HG03045 (cell line): ENCODE measurements at regions not wholly inside any gene's neighbourhood (a gene's known extent, or its start where the extent isn't known, plus 50 kb on each side); places are given as distances from the start of the nearest gene placed in this dataset.

ENCODE experiments used
- ATAC-seq: cut with Tn5 transposase; IDR thresholded peaks from one replicate; pipeline ENCODE4 v1.9.1; 2021; ENCODE audit warnings: mild to moderate bottlenecking, moderate library complexity; ENCODE audit not compliant: unreplicated experiment

- no peak for ATAC-seq
Observed at GRCh38 chr13:85406269-85406975, 392.8 kb downstream of the SLITRK6 start.

DNA sequence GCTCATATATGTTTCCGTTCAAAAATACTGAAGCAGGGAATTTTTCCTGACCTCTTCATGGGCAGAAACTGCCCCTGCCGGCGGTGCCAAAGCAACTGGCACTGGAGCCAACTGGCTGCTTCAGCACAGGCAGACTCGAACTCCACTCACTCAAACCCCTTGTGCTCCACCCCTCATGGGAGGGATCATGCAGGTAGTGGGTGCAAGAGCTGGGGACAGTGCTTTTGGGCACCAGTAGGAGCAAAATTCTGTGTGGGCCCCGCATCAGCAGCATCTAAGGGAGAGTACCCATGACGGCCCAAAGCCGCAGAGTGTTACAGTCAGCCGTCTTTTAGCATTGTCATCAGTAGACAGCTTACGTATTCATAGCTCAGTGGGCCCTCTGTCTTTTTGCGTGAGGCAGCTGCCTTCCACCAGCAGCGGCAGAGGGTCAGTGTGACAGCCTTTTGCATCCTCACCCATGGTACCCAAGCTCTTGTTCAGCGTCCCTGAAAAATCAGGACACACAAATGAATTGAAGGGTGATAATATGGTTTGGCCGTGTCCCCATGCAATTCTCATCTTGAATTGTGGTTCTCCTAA is 393.8 kb downstream of the SLITRK6 start:
- ATAC-seq = no peak

GRCh38 chr13:85386424-85386823 is 412.8 kb downstream of the SLITRK6 start:
- ATAC-seq = no peak

GRCh38 chr13:85383291-85383690 is 415.9 kb downstream of the SLITRK6 start:
- no peak for ATAC-seq

DNA sequence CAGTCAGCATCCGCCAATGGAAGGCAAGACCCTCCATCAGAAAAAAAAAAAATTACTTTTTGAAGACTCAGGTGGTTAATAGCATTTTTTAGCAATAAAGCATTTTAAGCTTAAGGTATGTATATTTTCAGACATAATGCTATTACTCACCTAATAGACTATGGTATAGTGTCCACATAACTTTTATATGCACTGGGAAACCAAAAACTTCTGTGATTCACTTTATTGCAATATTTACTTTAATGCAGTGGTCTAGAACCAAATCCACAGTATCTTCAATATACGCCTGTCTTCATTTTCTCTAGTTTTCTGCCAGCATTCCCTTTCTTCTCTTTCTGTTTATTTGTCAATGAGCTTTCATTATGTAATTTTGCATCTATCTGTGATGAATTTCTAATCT is 418.1 kb downstream of the SLITRK6 start:
- no peak for ATAC-seq

- ATAC-seq = no peak
Observed at GRCh38 chr13:85379991-85380390, 419.2 kb downstream of the SLITRK6 start.

- ATAC-seq = no peak
Observed at GRCh38 chr13:85379433-85379832, 419.8 kb downstream of the SLITRK6 start.

GRCh38 chr13:85377783-85378182 is 421.4 kb downstream of the SLITRK6 start:
- no peak for ATAC-seq

DNA sequence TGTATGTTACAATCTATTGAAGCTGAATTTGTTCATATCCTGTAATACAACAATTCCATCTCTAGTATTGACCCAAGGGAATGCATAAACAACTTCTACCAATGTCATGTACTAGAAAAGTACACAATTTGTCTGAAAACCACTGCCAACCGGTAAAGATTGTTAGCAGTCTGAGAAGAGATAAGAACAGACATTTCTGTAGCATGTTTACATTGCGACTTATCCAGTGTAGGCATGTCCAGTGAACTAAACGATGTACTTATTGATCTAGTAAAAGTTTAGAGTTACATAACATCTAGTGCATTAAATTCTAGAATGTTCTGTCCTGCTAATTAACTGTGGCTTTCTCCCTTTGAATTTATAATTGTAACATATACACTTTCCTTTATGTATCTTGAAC is 425.9 kb downstream of the SLITRK6 start:
- no peak for ATAC-seq

- ATAC-seq = no peak
Observed at GRCh38 chr13:85371254-85371653, 428.0 kb downstream of the SLITRK6 start.

DNA sequence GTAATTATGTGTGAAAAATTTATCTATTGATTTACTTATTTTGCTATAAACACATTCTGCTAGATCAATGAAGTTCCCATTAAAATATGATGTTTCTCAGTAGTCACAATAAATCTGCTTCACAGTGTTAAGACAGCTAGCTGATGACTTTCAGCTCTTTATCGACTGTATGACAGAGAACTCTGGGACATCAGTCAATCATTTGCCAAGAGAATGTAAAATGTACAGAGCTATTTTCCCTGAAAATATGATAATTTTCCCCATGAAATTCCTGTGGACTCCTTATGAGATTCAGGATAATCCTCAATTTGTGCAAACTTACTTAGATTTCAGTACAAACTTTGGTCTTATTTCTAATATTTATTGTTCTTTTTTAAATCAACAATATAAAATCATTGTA is 430.5 kb downstream of the SLITRK6 start:
- ATAC-seq = no peak

- no peak for ATAC-seq
Observed at GRCh38 chr13:85367887-85368286, 431.3 kb downstream of the SLITRK6 start.

DNA sequence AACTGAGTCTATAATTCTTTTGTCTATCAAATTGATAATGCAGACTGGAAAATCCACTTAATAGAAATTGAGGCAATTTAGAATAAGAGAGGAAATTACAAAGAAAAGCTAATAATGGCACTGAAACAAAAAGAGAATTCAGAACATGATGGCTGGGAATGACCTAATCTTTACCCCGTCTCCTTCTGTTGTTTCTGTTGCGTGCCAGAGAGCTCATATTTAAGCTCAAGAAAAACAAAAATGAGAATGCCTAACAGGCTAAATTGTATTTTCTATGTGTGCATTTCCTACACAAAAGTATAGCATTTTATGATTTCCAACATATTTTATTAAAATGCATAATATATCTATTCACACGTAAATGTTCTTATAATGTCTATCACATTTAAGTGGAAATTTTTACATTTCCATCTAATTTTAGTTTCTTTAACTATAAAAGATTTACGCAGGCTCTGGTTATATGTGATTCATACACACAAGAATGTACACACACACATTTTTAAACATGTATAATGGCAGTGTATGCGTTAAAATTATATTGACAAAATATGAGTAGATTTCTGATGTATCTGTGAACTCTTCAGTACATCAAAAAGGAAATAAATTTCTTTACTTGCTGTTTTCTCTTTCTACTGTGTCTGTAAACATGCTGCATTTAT is 432.3 kb downstream of the SLITRK6 start:
- ATAC-seq = no peak

DNA sequence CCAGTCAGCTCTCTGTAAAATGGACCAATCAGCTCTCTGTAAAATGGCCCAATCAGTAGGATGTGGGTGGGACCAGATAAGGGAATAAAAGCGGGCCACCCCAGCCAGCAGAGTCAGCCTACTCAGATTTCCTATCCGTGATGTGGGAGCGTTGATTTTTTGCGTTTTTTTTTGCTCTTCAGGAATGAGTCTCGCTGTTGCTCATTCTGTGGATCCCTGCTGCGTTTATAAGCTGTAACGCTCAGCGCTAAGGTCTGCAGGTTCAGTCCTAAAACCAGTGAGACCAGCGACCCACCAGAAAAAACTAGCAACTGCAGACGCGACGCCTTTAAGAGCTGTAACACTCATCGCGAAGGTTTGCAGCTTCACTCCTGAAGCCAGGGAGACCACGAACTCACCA is 435.7 kb downstream of the SLITRK6 start:
- ATAC-seq = no peak

- ATAC-seq = no peak
Observed at GRCh38 chr13:85362980-85363379, 436.2 kb downstream of the SLITRK6 start.

DNA sequence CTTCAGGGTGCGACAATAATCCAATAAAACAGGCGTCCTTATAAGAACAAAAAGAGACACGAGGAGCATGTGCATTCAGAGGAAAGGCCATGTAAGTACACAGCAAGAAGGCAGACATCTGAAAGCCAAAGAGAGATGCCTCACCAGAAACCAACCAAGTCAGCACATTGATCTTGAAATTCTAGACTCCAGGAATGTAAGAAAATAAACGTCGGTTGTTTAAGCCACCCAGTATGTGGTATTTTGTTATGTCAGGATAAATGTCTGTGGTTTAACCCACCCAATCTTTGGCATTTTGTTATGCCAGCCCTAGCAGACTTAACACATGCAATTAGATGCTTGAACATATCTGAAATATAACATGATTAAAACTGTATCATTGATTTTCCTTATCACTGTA is 452.0 kb downstream of the SLITRK6 start:
- ATAC-seq = no peak

DNA sequence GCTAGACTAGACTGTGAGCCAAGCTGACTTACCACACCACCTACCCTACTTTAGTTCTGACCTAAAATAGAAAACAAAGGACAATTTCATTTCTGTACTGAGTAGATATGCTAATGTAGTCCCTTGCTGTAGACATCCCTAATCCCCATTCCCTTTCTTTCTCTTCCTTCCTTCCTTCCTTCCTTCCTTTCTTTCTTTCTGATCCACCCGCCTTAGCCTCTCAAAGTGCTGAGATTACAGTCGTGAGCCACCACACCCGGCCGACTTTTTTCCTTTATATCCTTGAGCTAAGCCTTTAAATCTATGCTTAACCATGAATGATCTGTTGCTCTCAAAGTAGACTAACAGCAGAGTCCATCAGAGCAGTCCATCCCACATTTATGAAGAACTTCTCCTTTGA is 465.0 kb downstream of the SLITRK6 start:
- ATAC-seq = no peak

GRCh38 chr13:85333506-85334020 is 465.7 kb downstream of the SLITRK6 start:
- ATAC-seq = no peak

GRCh38 chr13:85332615-85333014 is 466.6 kb downstream of the SLITRK6 start:
- ATAC-seq = no peak

DNA sequence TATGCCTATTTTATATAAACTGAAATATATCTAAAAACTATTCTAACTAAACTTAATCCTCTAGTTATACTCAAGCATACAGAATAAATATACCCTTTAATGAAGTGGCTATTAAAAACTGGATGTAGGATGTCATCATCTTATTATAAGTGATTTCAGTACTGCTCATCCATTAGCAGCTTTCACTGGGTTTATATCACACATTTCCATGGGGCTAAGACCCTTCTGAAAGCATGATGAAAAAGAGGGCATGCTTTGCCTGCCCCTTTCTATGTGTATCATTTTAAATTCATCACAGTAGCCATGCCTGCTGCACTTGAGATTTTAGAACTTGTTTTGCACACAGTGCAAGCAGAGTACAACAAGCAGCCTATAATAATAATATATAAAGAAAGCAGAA is 477.5 kb downstream of the SLITRK6 start:
- ATAC-seq = no peak

GRCh38 chr13:85317781-85318180 is 481.4 kb downstream of the SLITRK6 start:
- no peak for ATAC-seq

DNA sequence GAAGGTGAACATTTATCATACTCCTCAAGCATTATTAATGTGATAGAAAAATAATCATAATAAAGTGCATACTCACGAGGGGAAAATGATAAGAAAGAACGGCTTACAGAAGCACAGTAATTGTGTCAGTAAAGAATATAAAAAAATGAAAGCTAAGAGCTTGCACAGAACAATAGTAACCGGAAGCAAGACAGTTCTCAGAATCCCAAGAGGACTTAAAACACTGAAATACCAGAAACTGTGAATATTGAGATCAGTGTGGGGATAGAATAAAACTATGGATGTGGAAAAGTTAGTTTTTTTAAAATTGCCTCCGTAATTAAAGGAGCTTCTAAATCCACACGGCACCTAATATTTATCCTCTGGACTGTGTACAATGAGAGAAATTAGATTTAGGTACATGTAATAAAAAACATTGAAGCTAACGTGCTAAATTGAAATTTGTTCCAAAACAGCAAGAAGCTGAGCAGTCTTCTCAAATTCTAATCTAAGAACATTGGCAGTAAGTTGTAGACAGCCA is 482.7 kb downstream of the SLITRK6 start:
- no peak for ATAC-seq
